ENCODE measurements at regions not wholly inside any gene's neighbourhood (a gene's known extent, or its start where the extent isn't known, plus 50 kb on each side); places are given as distances from the start of the nearest gene placed in this dataset.
"Not testable (repeated sequence)": the region's sequence is repeated elsewhere in the genome, so short reads cannot be mapped to it uniquely, and the experiment has no call there.

DNA sequence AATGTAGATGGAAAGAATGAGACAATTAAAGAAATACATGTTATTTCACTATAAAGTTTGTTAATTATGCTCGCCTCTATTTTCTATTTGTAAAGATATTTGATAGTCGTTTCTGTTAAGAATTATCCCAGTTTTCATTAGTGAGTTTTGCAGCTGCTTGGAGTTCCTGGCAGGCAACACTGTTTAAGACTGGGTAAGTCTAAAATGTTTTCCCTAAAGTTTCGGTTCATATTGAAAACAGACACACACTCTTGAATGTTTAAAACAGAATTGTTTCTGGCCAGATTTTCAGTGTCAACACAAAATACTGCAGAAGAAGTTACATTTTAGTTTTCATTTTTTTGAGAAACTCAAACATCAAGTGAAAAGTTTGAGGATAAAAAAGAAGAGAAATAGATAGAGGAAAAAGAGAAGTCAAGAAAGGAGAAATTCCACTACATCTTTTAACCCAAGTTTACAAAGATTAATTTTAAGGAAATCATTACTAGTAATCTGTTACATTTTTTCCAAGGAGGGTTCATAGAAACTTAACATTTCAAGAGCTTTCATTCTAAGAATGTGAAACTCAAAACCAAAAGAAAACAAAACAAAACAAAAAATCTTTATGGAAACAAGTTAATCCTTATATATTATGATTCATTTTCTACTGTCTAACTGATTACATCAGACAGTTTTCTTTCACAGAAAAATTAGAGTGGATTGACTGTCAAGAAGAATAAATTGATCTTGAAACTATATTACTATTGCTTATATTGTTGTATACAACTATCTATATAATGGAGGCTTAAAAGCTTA lies 305.5 kb downstream of the FAT4 start:
- no peak overlapping the region for H3K9ac ChIP-seq (ENCODE audit: low read depth, low read length)
- no peaks in the 10 kb centered on the region for H3K36me3 ChIP-seq (ENCODE audit: control insufficient read depth, insufficient read depth, low read length)
- no peak overlapping the region for H3K4me3 ChIP-seq (ENCODE audit: low read depth, low read length)
- H3K4me1 ChIP-seq (ENCODE audit: control insufficient read depth, insufficient read depth, low read length): no peaks in the 10 kb centered on the region
- H3K9me3 ChIP-seq (ENCODE audit: control insufficient read depth, insufficient read depth, low read length): no peaks in the 10 kb centered on the region
- no peaks in the 10 kb centered on the region for H3K27me3 ChIP-seq (ENCODE audit: control insufficient read depth, insufficient read depth, low read length)

DNA sequence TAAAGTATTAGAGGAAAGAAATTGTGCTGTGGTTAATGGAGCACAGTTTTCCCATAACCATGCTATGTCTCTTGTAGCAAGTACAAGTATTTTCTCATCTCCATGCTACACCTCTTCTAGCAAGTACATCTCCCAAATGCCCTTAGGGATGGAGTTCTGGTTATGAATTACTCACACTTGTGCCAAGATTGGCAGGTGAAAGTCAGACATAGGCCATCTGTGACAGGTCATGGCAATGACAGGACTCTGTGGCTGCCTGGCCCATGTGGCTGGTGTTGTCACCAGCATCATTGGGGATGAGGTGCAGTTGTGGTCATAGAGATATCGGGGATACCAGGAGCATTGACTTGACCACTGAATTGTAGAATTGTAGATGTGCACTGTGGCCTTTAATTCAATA lies 310.2 kb downstream of the FAT4 start:
- H3K9me3 ChIP-seq (ENCODE audit: control insufficient read depth, insufficient read depth, low read length): no peaks in the 10 kb centered on the region
- no peaks in the 10 kb centered on the region for H3K4me1 ChIP-seq (ENCODE audit: control insufficient read depth, insufficient read depth, low read length)
- H3K27me3 ChIP-seq (ENCODE audit: control insufficient read depth, insufficient read depth, low read length): no peaks in the 10 kb centered on the region
- no peak overlapping the region for H3K9ac ChIP-seq (ENCODE audit: low read depth, low read length)
- no peak overlapping the region for H3K4me3 ChIP-seq (ENCODE audit: low read depth, low read length)
- no peaks in the 10 kb centered on the region for H3K36me3 ChIP-seq (ENCODE audit: control insufficient read depth, insufficient read depth, low read length)

DNA sequence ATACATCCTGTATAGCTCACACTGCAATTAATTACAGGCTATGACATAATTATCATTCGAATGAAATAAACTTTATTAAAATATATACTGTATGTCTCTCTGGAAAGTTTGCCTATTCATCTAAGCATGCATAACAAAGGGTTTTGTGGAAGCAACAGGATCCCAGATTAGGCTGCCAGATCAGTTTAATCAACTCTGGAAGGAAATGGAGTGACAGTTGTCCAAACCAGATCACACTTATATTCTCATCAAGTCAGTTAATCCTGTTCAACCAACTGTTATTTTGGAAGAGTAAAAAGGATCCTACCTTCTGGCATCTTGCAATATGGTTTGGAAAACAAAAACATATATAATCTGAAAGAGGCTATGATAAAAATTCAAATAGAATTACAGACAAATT lies 312.2 kb downstream of the FAT4 start:
- H3K36me3 ChIP-seq (ENCODE audit: control insufficient read depth, insufficient read depth, low read length): no peaks in the 10 kb centered on the region
- no peaks in the 10 kb centered on the region for H3K9me3 ChIP-seq (ENCODE audit: control insufficient read depth, insufficient read depth, low read length)
- no peaks in the 10 kb centered on the region for H3K27me3 ChIP-seq (ENCODE audit: control insufficient read depth, insufficient read depth, low read length)
- H3K4me3 ChIP-seq (ENCODE audit: low read depth, low read length): no peak overlapping the region
- no peaks in the 10 kb centered on the region for H3K4me1 ChIP-seq (ENCODE audit: control insufficient read depth, insufficient read depth, low read length)
- no peak overlapping the region for H3K9ac ChIP-seq (ENCODE audit: low read depth, low read length)

DNA sequence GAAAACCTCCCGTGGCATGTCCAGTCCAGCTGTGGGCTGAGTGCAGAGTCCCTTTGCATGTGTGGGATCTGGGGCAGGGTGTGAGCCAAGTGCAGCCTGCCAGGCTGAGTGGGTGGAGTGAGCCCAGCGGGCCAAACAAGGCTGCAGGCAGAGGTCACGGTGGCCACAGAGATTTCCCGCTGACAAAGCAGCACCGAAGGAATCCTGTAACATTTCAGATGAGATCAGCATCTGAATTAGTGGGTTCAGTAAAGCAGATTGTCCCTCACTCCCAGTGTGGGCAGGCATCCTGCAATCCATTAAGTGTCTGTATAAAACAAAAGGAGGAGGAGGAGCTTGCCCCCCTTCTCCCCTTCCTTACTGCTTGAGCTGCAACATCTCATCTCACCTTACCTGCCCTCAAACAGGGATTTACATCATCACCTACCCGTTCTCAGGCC lies 324.4 kb downstream of the FAT4 start:
- Histone ChIP-seq H3K36me3 (ENCODE audit: control insufficient read depth, insufficient read depth, low read length) (no peaks in the 10 kb centered on the region), H3K9me3 (ENCODE audit: control insufficient read depth, insufficient read depth, low read length) (no peaks in the 10 kb centered on the region), H3K4me3 (ENCODE audit: low read depth, low read length) (peak overlapping the region; percentile 5), H3K4me1 (ENCODE audit: control insufficient read depth, insufficient read depth, low read length) (peaks cover 25% of the 10 kb centered on the region), H3K9ac (ENCODE audit: low read depth, low read length) (no peak overlapping the region), H3K27me3 (ENCODE audit: control insufficient read depth, insufficient read depth, low read length) (no peaks in the 10 kb centered on the region)

DNA sequence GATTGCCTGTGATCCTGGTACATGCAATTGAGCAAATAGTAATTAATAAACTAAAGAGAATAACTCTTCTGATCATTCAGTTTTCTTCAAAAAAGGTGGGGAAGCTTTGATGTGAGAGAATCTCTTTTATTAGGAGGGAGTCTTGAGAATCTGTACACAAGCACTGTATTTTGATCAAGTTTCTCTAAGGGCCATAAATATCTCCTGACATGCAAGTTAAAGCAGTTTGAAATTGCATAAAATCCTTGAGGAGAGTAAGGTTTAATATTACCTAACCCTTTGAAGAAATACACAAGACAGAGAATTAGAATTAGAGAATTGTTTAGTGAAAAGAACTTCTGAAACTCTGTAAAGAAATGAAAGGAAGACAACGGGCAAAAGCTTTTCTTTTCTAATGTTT lies 326.9 kb downstream of the FAT4 start:
- H3K4me3 ChIP-seq (ENCODE audit: low read depth, low read length): no peak overlapping the region

DNA sequence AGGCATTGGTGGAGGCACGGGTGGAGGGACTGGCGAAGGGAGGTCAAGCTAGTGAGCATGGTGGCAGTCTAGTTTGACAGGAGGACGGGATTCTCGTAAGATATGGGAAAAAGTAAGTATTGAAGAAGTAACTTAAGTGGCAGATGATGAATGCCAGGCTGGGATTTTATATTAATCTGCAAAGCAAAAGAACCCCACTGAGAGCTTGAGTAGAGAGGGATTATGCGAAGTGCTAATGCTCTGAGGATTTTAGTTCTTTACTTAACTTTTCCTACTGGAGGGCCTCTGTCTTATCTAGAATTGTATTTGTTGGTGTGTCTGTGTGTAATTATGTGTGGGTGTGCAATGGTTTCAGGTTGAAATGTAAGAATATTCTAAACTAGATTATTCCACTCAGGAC lies 327.9 kb downstream of the FAT4 start:
- Histone ChIP-seq H3K27me3 (ENCODE audit: control insufficient read depth, insufficient read depth, low read length) (no peaks in the 10 kb centered on the region), H3K36me3 (ENCODE audit: control insufficient read depth, insufficient read depth, low read length) (no peaks in the 10 kb centered on the region), H3K9me3 (ENCODE audit: control insufficient read depth, insufficient read depth, low read length) (no peaks in the 10 kb centered on the region), H3K9ac (ENCODE audit: low read depth, low read length) (no peak overlapping the region), H3K4me1 (ENCODE audit: control insufficient read depth, insufficient read depth, low read length) (peaks cover 25% of the 10 kb centered on the region), H3K4me3 (ENCODE audit: low read depth, low read length) (no peak overlapping the region)

More for the DNA sequence above, 326.9 kb downstream of the FAT4 start:
- Histone ChIP-seq H3K27me3 (ENCODE audit: control insufficient read depth, insufficient read depth, low read length) (no peaks in the 10 kb centered on the region), H3K9me3 (ENCODE audit: control insufficient read depth, insufficient read depth, low read length) (no peaks in the 10 kb centered on the region), H3K9ac (ENCODE audit: low read depth, low read length) (no peak overlapping the region), H3K36me3 (ENCODE audit: control insufficient read depth, insufficient read depth, low read length) (no peaks in the 10 kb centered on the region), H3K4me1 (ENCODE audit: control insufficient read depth, insufficient read depth, low read length) (peaks cover 25% of the 10 kb centered on the region)

DNA sequence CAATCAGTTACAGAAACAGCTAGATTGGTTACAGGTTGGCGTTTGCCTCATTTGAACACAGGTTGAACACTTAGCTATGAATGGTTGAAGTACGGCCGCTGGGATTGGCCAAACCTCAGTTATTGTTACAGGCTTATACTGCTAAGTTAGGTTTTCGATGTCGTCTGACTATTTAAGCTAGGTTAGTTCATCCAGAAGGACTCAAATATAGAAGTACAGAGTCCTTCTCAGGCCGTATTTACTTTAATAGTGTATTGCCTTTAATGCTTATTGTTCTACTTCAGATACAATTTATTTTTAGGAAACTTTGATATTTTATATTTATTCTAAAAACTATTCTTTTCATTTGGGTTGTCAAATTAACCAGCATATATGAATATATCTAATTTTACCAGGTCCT lies 334.7 kb downstream of the FAT4 start:
- Histone ChIP-seq H3K27me3 (ENCODE audit: control insufficient read depth, insufficient read depth, low read length) (no peaks in the 10 kb centered on the region), H3K9ac (ENCODE audit: low read depth, low read length) (no peak overlapping the region), H3K36me3 (ENCODE audit: control insufficient read depth, insufficient read depth, low read length) (no peaks in the 10 kb centered on the region), H3K4me3 (ENCODE audit: low read depth, low read length) (no peak overlapping the region), H3K4me1 (ENCODE audit: control insufficient read depth, insufficient read depth, low read length) (no peaks in the 10 kb centered on the region), H3K9me3 (ENCODE audit: control insufficient read depth, insufficient read depth, low read length) (peaks cover 2% of the 10 kb centered on the region)

DNA sequence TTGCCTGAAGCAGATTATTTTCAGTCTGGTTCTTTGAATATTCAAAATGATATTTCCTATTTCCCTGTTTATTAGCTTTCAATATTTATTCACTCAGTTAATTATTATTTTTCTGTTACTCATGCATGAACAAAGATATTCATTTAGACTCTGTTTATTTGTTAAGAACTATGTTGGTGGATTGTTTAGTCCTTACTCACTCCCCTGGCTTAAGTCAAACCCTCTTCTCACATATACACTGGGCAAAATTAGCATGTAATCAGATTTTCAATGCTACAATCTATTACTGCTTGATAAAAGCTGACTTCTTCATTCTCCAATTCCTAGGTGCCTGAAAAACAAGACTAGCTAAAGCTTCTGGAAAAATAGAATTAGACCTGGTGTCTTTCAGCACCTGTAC lies 335.8 kb downstream of the FAT4 start:
- Histone ChIP-seq H3K4me1 (ENCODE audit: control insufficient read depth, insufficient read depth, low read length) (no peaks in the 10 kb centered on the region), H3K4me3 (ENCODE audit: low read depth, low read length) (no peak overlapping the region), H3K36me3 (ENCODE audit: control insufficient read depth, insufficient read depth, low read length) (no peaks in the 10 kb centered on the region), H3K27me3 (ENCODE audit: control insufficient read depth, insufficient read depth, low read length) (no peaks in the 10 kb centered on the region), H3K9me3 (ENCODE audit: control insufficient read depth, insufficient read depth, low read length) (peaks cover 2% of the 10 kb centered on the region), H3K9ac (ENCODE audit: low read depth, low read length) (no peak overlapping the region)

DNA sequence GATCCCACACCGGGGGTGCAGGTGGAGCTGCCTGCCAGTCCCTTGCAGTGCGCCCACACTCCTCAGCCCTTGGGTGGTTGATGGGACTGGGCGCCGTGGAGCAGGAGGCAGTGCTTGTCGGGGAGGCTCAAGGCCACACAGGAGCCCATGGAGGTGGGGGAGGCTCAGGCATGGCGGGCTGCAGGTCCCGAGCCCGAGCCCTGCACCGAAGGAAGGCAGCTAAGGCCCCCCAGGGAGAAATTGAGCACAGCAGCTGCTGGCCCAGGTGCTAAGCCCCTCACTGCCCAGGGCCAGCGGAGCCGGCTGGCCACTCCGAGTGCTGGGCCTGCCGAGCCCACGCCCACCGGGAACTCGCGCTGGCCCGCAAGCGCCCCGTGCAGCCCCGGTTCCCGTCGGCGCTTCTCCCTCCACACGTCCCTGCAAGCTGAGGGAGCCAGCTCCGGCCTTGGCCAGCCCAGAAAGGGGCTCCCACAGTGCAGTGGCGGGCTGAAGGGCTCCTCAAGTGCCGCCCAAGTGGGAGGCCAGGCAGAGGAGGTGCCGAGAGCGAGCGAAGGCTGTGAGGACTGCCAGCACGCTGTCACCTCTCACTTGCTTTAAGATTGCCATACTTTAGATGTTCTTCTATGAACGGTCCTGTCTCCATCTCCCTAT lies 337.1 kb downstream of the FAT4 start:
- H3K9ac ChIP-seq (ENCODE audit: low read depth, low read length); H3K4me3 ChIP-seq (ENCODE audit: low read depth, low read length); H3K4me1 ChIP-seq (ENCODE audit: control insufficient read depth, insufficient read depth, low read length); H3K27me3 ChIP-seq (ENCODE audit: control insufficient read depth, insufficient read depth, low read length); H3K36me3 ChIP-seq (ENCODE audit: control insufficient read depth, insufficient read depth, low read length); H3K9me3 ChIP-seq (ENCODE audit: control insufficient read depth, insufficient read depth, low read length): not testable (repeated sequence)

DNA sequence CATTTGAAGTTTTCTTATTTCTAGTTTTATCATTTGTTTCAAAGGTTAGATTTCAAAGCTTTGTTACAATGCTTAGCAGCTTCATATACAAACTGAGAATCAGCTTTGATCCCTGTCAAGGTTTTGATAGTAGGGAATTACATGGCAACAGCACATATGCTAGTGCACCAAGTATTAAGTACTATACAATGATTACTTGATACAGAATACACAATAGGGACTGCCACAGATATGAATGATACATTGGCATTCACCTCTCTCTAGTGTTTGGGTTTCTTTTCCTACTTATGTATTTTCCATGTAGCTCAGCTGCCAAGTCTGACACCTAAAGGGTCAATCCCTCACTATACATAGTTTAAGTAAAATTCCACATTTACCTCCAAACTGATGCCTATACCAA lies 344.0 kb downstream of the FAT4 start:
- no peaks in the 10 kb centered on the region for H3K4me1 ChIP-seq (ENCODE audit: control insufficient read depth, insufficient read depth, low read length)
- H3K9ac ChIP-seq (ENCODE audit: low read depth, low read length): no peak overlapping the region
- no peaks in the 10 kb centered on the region for H3K9me3 ChIP-seq (ENCODE audit: control insufficient read depth, insufficient read depth, low read length)
- no peaks in the 10 kb centered on the region for H3K36me3 ChIP-seq (ENCODE audit: control insufficient read depth, insufficient read depth, low read length)
- H3K4me3 ChIP-seq (ENCODE audit: low read depth, low read length): no peak overlapping the region
- no peaks in the 10 kb centered on the region for H3K27me3 ChIP-seq (ENCODE audit: control insufficient read depth, insufficient read depth, low read length)

DNA sequence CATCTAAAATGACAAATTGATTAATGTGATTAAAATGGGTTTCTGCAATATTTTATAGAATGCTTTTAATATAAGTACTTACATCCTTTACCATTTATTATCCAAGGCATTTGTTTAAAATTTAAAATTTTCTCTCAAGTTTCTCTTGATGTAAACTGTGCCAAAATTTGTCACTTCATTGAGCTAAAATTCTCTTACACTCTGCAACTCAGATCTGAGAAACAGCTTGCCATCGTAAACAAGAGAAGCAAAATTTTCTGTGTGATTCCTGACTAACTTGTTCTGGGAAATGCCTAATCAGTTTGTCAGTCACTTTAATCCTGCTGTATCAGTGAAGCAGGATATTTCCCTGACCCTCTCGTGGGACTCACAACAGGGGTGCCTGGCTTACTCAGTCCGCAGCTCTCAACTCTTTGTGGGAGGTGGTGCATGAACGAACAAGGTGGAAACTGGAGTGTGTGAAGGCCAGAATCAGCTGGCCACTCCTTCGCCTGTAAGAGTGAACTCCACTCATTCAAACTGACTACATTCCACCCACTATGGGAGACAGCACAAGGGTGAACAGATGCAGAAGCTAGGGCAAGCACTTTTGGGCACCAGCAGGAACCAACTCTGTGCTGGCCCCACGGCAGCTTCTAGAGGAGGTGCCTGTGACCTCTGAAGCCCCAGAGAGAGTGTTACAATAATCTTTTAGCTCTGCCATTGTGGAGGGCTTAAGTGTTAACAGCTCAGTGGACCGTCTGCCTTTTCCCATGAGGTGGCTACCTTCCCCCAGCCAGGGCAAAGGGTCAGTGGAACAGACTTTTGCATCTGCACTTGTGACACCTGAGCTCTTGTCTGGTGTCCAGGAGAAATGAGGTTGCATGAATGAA lies 349.4 kb downstream of the FAT4 start:
- Histone ChIP-seq H3K9me3 (ENCODE audit: control insufficient read depth, insufficient read depth, low read length) (no peaks in the 10 kb centered on the region), H3K9ac (ENCODE audit: low read depth, low read length) (no peak overlapping the region), H3K27me3 (ENCODE audit: control insufficient read depth, insufficient read depth, low read length) (no peaks in the 10 kb centered on the region), H3K4me3 (ENCODE audit: low read depth, low read length) (no peak overlapping the region), H3K36me3 (ENCODE audit: control insufficient read depth, insufficient read depth, low read length) (no peaks in the 10 kb centered on the region), H3K4me1 (ENCODE audit: control insufficient read depth, insufficient read depth, low read length) (no peaks in the 10 kb centered on the region)
